ENCODE measurements at regions not wholly inside any gene's neighbourhood (a gene's known extent, or its start where the extent isn't known, plus 50 kb on each side); places are given as distances from the start of the nearest gene placed in this dataset.

GRCh38 chr18:77910347-77910746 lies 660.7 kb downstream of the GALR1 start:
- no peak for DNase-seq (ENCODE audit: low spot score)

DNA sequence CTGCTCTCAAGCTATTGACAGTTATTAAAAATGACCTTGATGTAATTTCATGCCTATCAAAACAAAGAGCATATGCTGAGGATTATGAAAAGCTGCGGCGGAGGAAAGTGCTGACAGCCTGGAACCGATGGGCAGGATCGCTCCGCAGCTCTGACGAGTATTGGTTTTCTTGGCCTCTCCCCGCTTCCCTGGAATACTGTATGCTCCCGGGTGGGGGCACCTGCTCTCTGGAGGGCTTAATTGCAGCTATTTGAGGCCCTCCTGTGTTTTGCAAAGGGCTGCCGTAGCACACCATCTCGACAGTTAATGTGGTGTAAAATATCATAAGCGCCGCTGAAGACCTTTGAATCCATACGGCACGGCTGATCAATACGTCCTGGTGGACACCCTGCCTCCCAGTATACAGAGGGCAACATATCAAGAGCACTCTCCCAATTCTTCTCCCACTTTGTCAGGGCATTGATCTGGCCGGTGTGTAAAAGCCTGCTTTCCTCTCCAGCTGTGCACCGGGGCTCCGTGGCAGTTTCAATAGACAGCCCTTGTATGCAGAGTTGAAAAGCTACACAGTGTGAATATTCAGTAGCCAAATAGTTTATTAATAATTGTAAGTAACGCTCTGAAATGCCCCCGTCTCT lies 662.4 kb downstream of the GALR1 start:
- DNase-seq (ENCODE audit: low spot score), result no peak

- no peak for DNase-seq (ENCODE audit: low spot score)
Measured at GRCh38 chr18:77918730-77919129, 669.1 kb downstream of the GALR1 start.

DNA sequence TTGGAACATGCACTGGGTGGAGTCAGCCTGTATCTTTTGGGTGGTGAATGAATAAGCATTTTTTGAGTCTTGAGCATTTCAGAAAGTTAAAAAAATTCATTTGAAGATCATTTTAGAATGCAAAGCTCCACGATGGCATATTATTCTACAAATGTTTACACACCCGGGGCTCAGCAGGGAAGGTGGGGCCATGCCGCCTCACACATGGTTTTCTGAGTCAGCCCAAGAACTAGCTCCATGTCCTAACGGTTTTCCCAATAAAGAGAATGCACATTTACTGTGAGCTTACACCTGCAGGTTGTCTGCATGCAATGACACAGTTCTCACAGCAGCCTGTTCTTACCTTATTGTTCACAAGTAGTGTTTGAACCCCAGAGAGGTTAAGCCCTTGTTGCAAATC lies 670.3 kb downstream of the GALR1 start:
- no peak for DNase-seq (ENCODE audit: low spot score)

DNA sequence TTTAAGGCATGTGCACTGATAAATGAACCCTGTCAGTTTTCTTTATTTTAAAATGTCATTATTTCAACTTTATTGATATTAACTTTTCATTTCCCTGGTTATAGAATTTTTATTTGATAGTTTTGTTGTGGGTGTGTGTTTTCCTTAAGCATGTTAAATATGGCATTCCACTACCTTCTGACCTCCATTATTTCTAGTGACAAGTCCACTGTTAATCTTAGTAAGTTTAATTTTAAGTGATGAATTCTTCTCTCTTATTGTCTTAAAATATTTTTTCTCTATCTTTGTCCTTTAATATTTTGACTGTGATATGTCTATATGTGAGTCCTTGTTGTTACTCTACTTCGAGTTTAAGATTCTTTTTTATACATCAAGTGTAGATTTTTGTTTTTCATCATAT lies 685.7 kb downstream of the GALR1 start:
- DNase-seq (ENCODE audit: low spot score), result no peak

DNA sequence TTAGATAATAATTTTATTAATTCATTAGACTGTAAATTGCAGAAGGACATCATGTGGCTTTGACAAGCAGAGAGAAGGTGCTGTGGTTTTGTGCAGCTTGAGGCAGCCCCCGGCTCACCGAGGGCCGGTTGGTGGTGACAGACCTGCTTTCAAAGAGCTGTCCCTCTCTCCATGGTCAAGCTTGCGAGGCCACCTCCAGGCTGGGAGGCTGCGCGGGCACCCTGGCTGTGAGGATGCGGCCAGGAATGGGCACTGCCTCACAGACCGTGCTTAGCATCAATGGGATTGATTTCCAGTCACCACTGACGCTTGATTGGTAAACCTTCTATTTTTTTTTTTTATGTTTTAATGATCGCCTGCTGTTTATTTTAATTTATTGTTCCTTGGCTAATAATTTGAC lies 690.9 kb downstream of the GALR1 start:
- DNase-seq (ENCODE audit: low spot score), result no peak

DNA sequence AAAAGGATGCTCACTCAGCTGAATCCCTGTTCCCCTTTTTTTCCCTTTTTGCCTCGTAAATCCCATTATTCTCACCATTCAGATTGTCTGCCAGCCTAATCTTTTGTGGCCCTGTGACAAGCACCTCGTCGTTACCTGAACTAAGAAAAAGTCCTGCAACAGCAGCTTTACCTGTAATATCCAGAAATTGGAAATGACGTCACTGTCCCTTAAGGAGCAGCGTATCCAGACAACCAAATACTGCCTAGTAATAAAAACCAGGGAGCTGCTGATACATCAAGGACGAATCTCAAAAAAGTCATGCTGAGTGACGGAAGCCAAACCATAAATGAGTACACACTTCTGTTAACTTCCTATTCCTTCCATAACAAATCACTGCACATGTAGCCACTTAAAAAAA lies 694.9 kb downstream of the GALR1 start:
- DNase-seq (ENCODE audit: low spot score), result no peak

DNA sequence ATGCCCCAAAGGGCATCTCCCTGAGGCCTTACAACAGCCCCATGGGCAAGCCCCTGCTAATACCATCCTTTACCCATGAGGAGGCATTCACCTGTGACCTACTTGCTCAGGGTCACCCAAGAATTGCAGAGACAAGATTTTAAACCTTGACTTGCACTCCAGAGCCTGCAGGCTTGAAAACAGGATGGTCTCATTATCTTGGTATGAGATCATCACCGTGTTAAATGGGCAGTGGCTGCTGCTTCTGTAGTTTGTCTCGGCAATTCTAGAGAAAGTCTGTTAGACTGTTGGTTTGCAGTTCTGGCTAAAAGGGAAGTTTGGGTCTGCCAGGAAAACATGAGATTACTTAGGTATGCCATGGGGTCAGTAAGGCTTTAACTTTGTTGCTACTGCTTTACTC lies 698.9 kb downstream of the GALR1 start:
- DNase-seq (ENCODE audit: low spot score), result no peak

DNA sequence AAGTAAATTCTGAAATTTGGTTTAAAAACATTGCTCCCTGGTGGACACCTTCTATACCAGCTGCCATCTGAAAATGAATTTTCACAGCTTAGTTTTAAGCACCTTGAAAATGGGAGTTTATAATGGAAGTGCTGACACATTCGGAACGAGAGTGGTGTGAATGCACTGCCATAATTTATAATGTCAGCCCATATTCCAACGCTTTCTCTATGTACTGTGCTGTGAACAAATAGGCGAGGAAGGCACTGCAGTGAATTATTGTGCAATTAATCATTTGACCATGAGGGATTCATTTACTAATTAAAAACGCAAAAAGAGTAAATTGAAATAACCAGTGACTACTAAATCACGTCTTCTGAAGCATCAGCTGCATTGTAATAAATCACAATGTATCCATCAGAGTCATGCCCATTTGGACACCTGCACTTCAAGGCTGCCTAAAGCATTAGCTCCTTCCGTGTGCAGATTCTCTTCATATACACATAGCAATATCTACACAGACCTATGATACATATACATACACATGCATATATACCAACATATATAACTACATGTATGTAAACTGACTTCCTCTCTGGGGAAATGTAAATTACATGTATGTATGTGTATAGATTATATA lies 699.8 kb downstream of the GALR1 start:
- DNase-seq (ENCODE audit: low spot score), result peak; percentile 8

GRCh38 chr18:77959248-77959647 lies 709.6 kb downstream of the GALR1 start:
- no peak for DNase-seq (ENCODE audit: low spot score)

- no peak for DNase-seq (ENCODE audit: low spot score)
Measured at GRCh38 chr18:77960791-77961410, 711.3 kb downstream of the GALR1 start.

DNA sequence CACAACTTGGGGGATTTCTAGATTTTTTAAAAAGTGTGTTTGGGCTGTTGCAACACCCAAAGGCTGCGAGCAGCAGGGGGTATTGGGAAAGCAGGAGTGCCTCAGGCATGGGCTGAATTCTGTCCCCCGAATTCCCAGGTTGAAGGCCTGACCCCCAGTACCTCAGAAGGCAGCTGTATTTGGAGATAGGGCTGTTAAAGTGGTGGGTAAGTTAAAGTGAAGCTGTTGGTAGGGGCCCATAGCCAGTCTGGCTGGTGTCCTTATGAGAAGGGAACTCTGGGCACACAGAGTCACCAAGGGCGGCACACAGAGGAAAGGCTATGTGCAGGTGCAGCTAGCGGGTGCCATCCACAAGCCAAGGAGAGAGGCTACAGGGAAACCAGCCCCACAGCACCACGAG lies 717.4 kb downstream of the GALR1 start:
- no peak for DNase-seq (ENCODE audit: low spot score)

GRCh38 chr18:77967791-77968190 lies 718.1 kb downstream of the GALR1 start:
- DNase-seq (ENCODE audit: low spot score), result no peak

DNA sequence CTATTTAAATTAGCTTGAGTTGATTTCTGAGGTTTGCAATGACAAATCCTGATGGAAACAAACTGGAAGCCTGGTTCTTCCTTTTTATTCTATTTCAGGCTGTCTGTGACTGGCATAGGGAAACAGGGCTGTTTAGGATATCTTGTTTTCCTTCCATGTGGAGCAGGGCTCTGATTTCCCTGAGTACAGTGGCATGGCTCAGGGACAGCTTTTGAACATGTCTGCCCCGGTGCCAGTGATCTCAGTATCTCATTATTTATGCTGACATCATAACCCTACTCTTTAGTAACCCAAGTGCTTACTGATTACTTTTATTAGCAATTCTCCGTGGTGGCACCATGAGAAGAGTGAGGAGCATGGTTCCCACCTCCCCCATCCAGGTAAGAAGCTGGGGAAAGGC lies 720.3 kb downstream of the GALR1 start:
- no peak for DNase-seq (ENCODE audit: low spot score)

DNA sequence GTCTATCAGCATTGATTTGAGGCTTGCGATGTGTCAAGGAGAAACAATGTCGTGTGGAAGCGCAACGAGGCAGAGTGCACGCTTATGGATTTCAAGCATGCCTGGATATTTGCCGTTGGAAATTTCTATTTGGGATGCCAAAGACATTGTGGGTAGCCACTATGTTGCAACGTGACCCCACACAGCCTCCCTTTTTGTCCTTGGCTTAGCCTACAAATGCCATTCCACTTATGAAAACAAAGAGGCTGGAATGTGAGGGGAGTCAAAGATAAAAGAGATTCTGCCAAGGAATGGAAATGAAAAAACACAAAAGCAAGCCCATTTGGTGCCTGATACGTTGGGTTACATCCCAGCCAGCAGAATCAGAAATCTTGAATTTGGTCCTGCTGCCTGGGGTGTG lies 721.2 kb downstream of the GALR1 start:
- DNase-seq (ENCODE audit: low spot score), result no peak

- DNase-seq (ENCODE audit: low spot score), result no peak
Measured at GRCh38 chr18:77973745-77974144, 724.1 kb downstream of the GALR1 start.

- no peak for DNase-seq (ENCODE audit: low spot score)
Measured at GRCh38 chr18:77974329-77974728, 724.7 kb downstream of the GALR1 start.

DNA sequence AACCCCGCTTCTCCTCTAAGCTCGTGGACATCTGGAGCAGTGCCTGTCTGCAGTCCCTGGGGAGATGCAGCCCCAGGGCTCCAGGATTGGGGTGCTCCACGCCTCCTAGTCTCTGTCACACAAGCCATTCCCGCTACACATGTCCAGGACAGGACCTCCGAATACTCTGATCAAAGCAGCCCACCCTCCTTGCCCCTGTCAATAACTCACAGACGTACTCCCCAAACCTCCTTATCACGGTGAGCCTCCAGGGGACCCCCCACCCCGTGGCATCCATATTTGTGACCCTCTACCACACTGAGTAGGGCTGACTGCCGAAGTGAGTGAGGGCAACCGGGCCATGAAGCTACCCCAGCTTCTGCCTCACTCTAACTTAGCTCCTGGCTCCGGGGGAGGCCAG lies 727.7 kb downstream of the GALR1 start:
- DNase-seq (ENCODE audit: low spot score), result no peak

DNA sequence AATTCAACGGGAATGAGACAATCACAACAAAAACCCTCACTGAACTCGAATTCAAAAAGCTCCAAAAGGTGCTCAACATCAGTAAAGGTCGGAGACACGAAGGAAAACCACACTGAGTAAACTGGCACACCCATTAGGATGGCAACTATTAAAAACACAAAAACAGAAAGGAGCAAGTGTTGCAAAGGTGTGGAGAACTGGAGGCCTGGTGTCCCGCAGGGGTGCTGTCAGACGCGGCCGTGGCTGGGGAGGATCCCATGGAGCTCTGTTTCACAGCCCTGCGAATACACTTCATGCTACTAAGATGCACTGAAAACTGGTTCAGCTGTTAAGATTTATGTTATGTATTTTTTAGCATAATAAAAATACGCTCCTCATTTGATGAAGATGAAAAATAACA lies 730.6 kb downstream of the GALR1 start:
- DNase-seq (ENCODE audit: low spot score), result no peak

DNA sequence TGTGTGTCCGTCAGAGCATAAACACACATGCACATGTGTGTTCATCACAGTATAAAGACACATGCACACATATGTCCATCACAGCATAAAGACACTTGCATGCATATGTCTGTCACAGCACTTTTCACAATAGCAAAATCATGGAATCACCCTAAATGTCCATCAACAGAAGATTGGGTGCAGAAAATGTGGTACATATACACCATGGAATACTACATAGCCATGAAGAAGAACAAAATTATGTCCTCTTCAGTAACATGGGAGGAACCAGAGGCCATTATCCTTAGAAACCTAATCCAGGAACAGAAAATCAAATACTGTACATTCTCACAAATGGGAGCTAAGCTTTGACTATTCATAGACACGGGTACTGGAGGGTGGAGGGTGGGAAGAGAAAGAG lies 732.2 kb downstream of the GALR1 start:
- DNase-seq (ENCODE audit: low spot score), result no peak

- no peak for DNase-seq (ENCODE audit: low spot score)
Measured at GRCh38 chr18:77983270-77983669, 733.6 kb downstream of the GALR1 start.

- DNase-seq (ENCODE audit: low spot score), result no peak
Measured at GRCh38 chr18:77984178-77984577, 734.5 kb downstream of the GALR1 start.

GRCh38 chr18:77984833-77985232 lies 735.2 kb downstream of the GALR1 start:
- no peak for DNase-seq (ENCODE audit: low spot score)
